BJ (cell line): ENCODE measurements at regions not wholly inside any gene's neighbourhood (a gene's known extent, or its start where the extent isn't known, plus 50 kb on each side); places are given as distances from the start of the nearest gene placed in this dataset.

ENCODE experiments used
- CTCF ChIA-PET: fragments of 350-600 bp; formaldehyde crosslinking; extraction: SDS; loops from one replicate; lab custom pipeline; 2021; ENCODE audit warnings: antibody characterized with exemption, inconsistent platforms; lab: Yijun Ruan, JAX
- POLR2A ChIA-PET: fragments of 300-600 bp; sonication (Branson Sonifier 250); formaldehyde crosslinking; extraction: SDS; loops from one replicate; lab custom pipeline; 2021; ENCODE audit warnings: antibody characterized with exemption; lab: Charles Lee
- DNase-seq: peaks from one replicate; pipeline ENCODE4 v3.0.0-alpha.2; 2011; ENCODE audit warnings: low read depth
- H3K27me3 ChIP-seq: 2 replicates; pipeline ENCODE4 v1.6.0; 2011; ENCODE audit warnings: low read length; ENCODE audit not compliant: control insufficient read depth, insufficient read depth
- H3K36me3 ChIP-seq: 2 replicates; pipeline ENCODE4 v1.5.1; 2011; ENCODE audit warnings: low read length; ENCODE audit not compliant: control insufficient read depth, insufficient read depth
- H3K4me3 ChIP-seq: 2 replicates; pipeline ENCODE4 v1.5.1; 2011; ENCODE audit warnings: low read depth, mild to moderate bottlenecking, control low read depth, low read length
- CTCF ChIP-seq: IDR thresholded peaks from 2 replicates; pipeline ENCODE4 v1.5.1; 2011; ENCODE audit warnings: low read depth, mild to moderate bottlenecking, control low read depth, inconsistent platforms, low read length, moderate library complexity; ENCODE audit not compliant: insufficient read depth

DNA sequence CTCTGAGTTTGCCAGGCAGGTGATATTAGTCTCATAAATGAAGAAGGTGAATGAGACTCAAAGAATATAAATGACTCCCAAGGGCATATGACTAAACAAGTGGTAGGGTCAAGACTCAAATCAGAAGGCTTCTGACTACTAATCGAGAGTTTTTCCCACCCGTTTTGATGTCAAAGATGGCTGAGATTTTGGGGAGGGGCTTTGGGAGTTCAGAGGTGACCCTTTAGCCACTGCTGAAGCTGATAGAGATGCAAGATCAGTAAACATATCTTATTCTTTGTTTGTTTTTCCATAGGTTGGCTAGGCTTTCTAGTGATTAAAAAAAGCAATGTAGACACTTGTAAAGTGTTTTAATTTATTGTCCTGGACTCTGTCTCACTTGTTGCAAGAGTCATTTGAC, 239.6 kb upstream of the PLEKHG7 start:
- no peaks in the 10 kb centered on the region for H3K36me3 ChIP-seq
- POLR2A ChIA-PET, result no interaction called here
- DNase-seq, result no peak
- H3K4me3 ChIP-seq, result no peak overlapping the region
- CTCF ChIA-PET, result no interaction called here
- TF ChIP-seq CTCF, result no peak
- no peaks in the 10 kb centered on the region for H3K27me3 ChIP-seq

- no peak for DNase-seq
- CTCF ChIA-PET, result no interaction called here
- no peak for TF ChIP-seq CTCF
- Histone ChIP-seq H3K27me3 (no peaks in the 10 kb centered on the region), H3K36me3 (no peaks in the 10 kb centered on the region), H3K4me3 (no peak overlapping the region)
- POLR2A ChIA-PET, result no interaction called here
Observed at GRCh38 chr12:92462527-92462926, 240.3 kb upstream of the PLEKHG7 start.

- Histone ChIP-seq H3K27me3 (no peaks in the 10 kb centered on the region), H3K36me3 (no peaks in the 10 kb centered on the region), H3K4me3 (no peak overlapping the region)
- no peak for TF ChIP-seq CTCF
- POLR2A ChIA-PET, result no interaction called here
- CTCF ChIA-PET, result no interaction called here
- DNase-seq, result no peak
Observed at GRCh38 chr12:92462049-92462448, 240.7 kb upstream of the PLEKHG7 start.

DNA sequence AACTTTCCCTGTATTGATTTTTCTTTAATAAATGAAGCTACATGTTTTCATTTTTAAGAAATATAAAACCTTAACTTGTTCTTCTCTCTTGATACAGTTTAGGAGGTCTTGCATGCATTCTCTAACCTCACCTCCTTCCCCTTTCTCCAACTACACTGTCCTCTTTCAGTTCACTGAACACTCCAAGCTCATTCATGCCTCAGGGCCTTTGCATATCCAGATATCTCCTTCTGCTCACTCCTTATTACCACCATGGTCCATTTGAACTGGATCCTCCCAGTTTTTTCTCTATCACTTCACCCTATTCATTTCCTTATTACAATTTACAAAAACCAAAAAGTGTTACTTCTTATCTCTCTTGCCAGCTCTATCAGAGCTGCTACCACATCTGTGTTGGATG, 242.9 kb upstream of the PLEKHG7 start:
- H3K27me3 ChIP-seq, result no peaks in the 10 kb centered on the region
- H3K36me3 ChIP-seq, result no peaks in the 10 kb centered on the region
- no peak for TF ChIP-seq CTCF
- POLR2A ChIA-PET, result no interaction called here
- CTCF ChIA-PET, result no interaction called here
- no peak overlapping the region for H3K4me3 ChIP-seq
- no peak for DNase-seq

- DNase-seq, result no peak
- no peak for TF ChIP-seq CTCF
- ChIA-PET CTCF (no interaction called here), POLR2A (no interaction called here)
- Histone ChIP-seq H3K4me3 (no peak overlapping the region), H3K36me3 (no peaks in the 10 kb centered on the region), H3K27me3 (no peaks in the 10 kb centered on the region)
Observed at GRCh38 chr12:92458996-92459395, 243.8 kb upstream of the PLEKHG7 start.
